ENCODE measurements at regions not wholly inside any gene's neighbourhood (a gene's known extent, or its start where the extent isn't known, plus 50 kb on each side); places are given as distances from the start of the nearest gene placed in this dataset.

- H3K27ac ChIP-seq: peak overlapping the region in 1 of 10 donors; percentile 14
- no peak for ATAC-seq
- H3K27me3 ChIP-seq: peaks cover 0 to 4% (median 0%) of the 10 kb centered on the region in 7 donors
- TF ChIP-seq, protein P1, sequence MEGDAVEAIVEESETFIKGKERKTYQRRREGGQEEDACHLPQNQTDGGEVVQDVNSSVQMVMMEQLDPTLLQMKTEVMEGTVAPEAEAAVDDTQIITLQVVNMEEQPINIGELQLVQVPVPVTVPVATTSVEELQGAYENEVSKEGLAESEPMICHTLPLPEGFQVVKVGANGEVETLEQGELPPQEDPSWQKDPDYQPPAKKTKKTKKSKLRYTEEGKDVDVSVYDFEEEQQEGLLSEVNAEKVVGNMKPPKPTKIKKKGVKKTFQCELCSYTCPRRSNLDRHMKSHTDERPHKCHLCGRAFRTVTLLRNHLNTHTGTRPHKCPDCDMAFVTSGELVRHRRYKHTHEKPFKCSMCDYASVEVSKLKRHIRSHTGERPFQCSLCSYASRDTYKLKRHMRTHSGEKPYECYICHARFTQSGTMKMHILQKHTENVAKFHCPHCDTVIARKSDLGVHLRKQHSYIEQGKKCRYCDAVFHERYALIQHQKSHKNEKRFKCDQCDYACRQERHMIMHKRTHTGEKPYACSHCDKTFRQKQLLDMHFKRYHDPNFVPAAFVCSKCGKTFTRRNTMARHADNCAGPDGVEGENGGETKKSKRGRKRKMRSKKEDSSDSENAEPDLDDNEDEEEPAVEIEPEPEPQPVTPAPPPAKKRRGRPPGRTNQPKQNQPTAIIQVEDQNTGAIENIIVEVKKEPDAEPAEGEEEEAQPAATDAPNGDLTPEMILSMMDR (IDR thresholded peaks at IDR 0.05): no peak
- no peak for DNase-seq
- H3K36me3 ChIP-seq: no peaks in the 10 kb centered on the region
- H3K9me3 ChIP-seq: no peaks in the 10 kb centered on the region
- no peak overlapping the region for H3K4me3 ChIP-seq
- no peaks in the 10 kb centered on the region for H3K4me1 ChIP-seq
- 73 to 81% methylated on average over 6 of the region's 6 CpGs for WGBS, 2 donors
- intact Hi-C loops (cut with DNase I): no loop called here
These were observed 314.8 kb downstream of the SNAPC1 start for GRCh38 chr14:62076825-62077605.

GRCh38 chr14:62077676-62078261 lies 315.5 kb downstream of the SNAPC1 start:
- no peaks in the 10 kb centered on the region for H3K4me1 ChIP-seq
- intact Hi-C loops (cut with DNase I): no loop called here
- peaks cover 0 to 9% (median 0%) of the 10 kb centered on the region in 7 donors for H3K27me3 ChIP-seq
- H3K27ac ChIP-seq: peak overlapping the region in 1 of 10 donors; percentile 14
- TF ChIP-seq, protein P1 (IDR thresholded peaks at IDR 0.05): no peak
- H3K9me3 ChIP-seq: no peaks in the 10 kb centered on the region
- ATAC-seq: no peak
- DNase-seq: no peak
- H3K4me3 ChIP-seq: no peak overlapping the region
- no peaks in the 10 kb centered on the region for H3K36me3 ChIP-seq
- 83 to 85% methylated on average over 3 to 4 of the region's 4 CpGs for WGBS, 2 donors

DNA sequence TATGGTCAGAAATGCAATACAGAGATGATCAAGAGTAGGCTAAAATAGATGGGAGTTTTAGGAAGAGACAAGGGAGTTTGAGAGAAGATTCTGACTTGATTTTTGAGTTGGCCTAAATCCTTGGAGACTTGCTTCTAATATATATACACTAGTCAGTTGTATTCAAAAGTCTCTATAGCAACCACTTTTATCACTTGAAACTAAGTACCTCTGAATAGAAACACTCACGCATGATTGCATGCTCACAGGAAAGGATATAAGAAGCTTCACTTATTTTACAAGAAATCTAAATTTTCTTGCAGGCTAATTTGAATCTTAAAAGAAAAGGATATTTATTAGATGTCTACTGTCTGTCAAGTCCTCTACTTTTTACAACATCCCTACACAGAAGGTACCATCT lies 316.8 kb downstream of the SNAPC1 start:
- ATAC-seq (no peak), DNase-seq (no peak)
- Histone ChIP-seq H3K4me3 (no peak overlapping the region), H3K9me3 (no peaks in the 10 kb centered on the region), H3K27ac (no peak overlapping the region), H3K4me1 (no peaks in the 10 kb centered on the region), H3K36me3 (no peaks in the 10 kb centered on the region), H3K27me3 (peaks cover 0 to 15% (median 0%) of the 10 kb centered on the region in 7 donors)
- intact Hi-C loops (cut with DNase I): no loop called here
- 62 to 69% methylated on average over 1 of the region's 1 CpG for whole genome bisulfite sequencing, 2 donors
- TF ChIP-seq, protein P1 (IDR thresholded peaks at IDR 0.05): no peak

GRCh38 chr14:62081012-62081612 lies 318.9 kb downstream of the SNAPC1 start:
- DNase-seq (no peak), ATAC-seq (no peak)
- H3K4me1 ChIP-seq: no peaks in the 10 kb centered on the region
- no peak overlapping the region for H3K27ac ChIP-seq
- peaks cover 0 to 16% (median 0%) of the 10 kb centered on the region in 11 donors for H3K9me3 ChIP-seq
- H3K27me3 ChIP-seq: peaks cover 0 to 15% (median 0%) of the 10 kb centered on the region in 7 donors
- WGBS, 2 donors: 86 to 88% methylated on average over 10 of the region's 10 CpGs
- no peak overlapping the region for H3K4me3 ChIP-seq
- TF ChIP-seq, protein P1 (IDR thresholded peaks at IDR 0.05): no peak
- intact Hi-C loops (cut with DNase I): no loop called here
- no peaks in the 10 kb centered on the region for H3K36me3 ChIP-seq

All from heart right ventricle (tissue), 16 donors.